Endothelial cell (in vitro differentiated cells): ENCODE measurements at regions not wholly inside any gene's neighbourhood (a gene's known extent, or its start where the extent isn't known, plus 50 kb on each side); places are given as distances from the start of the nearest gene placed in this dataset.

Source experiments
- DNase-seq: peaks from one replicate; pipeline ENCODE4 v3.0.0; 2021; ENCODE audit warnings: low spot score
- H3K27ac Mint-ChIP-seq: one replicate; pipeline ENCODE4 v1.8.0; 2021; ENCODE audit warnings: mixed read lengths, inconsistent platforms; ENCODE audit not compliant: unreplicated experiment
- H3K27me3 Mint-ChIP-seq: one replicate; pipeline ENCODE4 v1.8.0; 2021; ENCODE audit warnings: mild to moderate bottlenecking, moderate library complexity, mixed read lengths, inconsistent platforms; ENCODE audit not compliant: unreplicated experiment
- H3K36me3 Mint-ChIP-seq: one replicate; pipeline ENCODE4 v1.8.0; 2021; ENCODE audit warnings: mild to moderate bottlenecking, low read depth, mixed read lengths, inconsistent platforms; ENCODE audit not compliant: unreplicated experiment
- H3K4me1 Mint-ChIP-seq: one replicate; pipeline ENCODE4 v1.8.0; 2021; ENCODE audit warnings: mild to moderate bottlenecking, mixed read lengths, inconsistent platforms; ENCODE audit not compliant: unreplicated experiment
- H3K4me3 Mint-ChIP-seq: one replicate; pipeline ENCODE4 v1.8.0; 2021; ENCODE audit warnings: mild to moderate bottlenecking, mixed read lengths, inconsistent platforms; ENCODE audit not compliant: unreplicated experiment
- H3K9me3 Mint-ChIP-seq: one replicate; pipeline ENCODE4 v1.8.0; 2021; ENCODE audit warnings: mixed read lengths, inconsistent platforms; ENCODE audit not compliant: unreplicated experiment
- TF ChIP-seq, protein P1 (sequence below): fragments of 200-600 bp; sonication (generic); IDR thresholded peaks from one replicate; pipeline ENCODE4 v1.5.0; 2021; ENCODE audit warnings: antibody characterized with exemption; ENCODE audit not compliant: unreplicated experiment

DNA sequence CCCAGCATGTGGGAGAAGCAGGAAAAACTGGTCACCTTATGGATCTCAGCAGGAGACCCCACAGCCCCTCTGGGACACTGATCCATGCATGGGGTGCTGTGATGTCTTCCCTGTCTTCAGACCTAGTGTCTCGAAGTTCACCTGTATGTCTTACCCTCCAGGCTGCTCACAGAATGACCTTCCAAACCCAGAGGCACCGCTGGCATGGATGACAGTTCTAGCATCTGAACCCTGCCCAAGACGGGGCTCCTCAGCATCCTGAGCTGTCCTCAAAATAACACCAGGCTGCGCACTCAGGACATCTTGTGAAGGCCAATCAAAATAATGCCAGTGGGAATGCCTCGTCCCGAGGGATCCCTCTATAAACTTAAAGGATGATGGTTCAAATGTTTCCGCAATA, 824.9 kb downstream of the TBC1D22A start:
- Mint-ChIP-seq H3K4me1 (no peaks in the 10 kb centered on the region), H3K27me3 (peaks cover 9% of the 10 kb centered on the region), H3K27ac (no peak overlapping the region), H3K9me3 (peaks cover 37% of the 10 kb centered on the region), H3K36me3 (peaks cover 6% of the 10 kb centered on the region), H3K4me3 (no peak overlapping the region)
- TF ChIP-seq, protein P1, sequence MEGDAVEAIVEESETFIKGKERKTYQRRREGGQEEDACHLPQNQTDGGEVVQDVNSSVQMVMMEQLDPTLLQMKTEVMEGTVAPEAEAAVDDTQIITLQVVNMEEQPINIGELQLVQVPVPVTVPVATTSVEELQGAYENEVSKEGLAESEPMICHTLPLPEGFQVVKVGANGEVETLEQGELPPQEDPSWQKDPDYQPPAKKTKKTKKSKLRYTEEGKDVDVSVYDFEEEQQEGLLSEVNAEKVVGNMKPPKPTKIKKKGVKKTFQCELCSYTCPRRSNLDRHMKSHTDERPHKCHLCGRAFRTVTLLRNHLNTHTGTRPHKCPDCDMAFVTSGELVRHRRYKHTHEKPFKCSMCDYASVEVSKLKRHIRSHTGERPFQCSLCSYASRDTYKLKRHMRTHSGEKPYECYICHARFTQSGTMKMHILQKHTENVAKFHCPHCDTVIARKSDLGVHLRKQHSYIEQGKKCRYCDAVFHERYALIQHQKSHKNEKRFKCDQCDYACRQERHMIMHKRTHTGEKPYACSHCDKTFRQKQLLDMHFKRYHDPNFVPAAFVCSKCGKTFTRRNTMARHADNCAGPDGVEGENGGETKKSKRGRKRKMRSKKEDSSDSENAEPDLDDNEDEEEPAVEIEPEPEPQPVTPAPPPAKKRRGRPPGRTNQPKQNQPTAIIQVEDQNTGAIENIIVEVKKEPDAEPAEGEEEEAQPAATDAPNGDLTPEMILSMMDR: no peak
- no peak for DNase-seq

- Mint-ChIP-seq H3K4me3 (no peak overlapping the region), H3K9me3 (peaks cover 37% of the 10 kb centered on the region), H3K36me3 (peaks cover 6% of the 10 kb centered on the region), H3K27me3 (peaks cover 9% of the 10 kb centered on the region), H3K27ac (no peak overlapping the region), H3K4me1 (no peaks in the 10 kb centered on the region)
- no peak for DNase-seq
- TF ChIP-seq, protein P1: no peak
These were observed 824.5 kb downstream of the TBC1D22A start for GRCh38 chr22:47586946-47587345.

DNA sequence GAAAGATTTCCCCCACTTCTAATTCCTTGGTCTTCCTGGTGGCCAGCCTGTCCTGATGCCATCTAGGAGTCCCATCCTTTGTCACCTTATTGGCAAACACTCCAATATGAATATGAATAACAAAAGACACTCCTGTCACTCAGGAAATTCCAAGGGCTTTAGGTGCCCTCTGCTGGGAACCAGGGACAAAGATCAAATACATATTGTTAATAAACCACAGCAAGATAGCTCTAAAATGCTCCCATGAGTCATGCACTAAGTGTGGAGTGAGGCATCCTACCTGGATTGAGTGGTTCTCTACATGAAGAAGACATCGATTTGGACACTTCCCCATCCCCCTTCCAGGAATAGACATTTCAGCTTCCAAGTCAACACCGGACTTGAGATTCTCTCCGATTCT, 823.6 kb downstream of the TBC1D22A start:
- H3K27me3 Mint-ChIP-seq: peaks cover 8% of the 10 kb centered on the region
- H3K9me3 Mint-ChIP-seq: peaks cover 37% of the 10 kb centered on the region
- H3K4me1 Mint-ChIP-seq: no peaks in the 10 kb centered on the region
- no peak overlapping the region for H3K27ac Mint-ChIP-seq
- H3K4me3 Mint-ChIP-seq: no peak overlapping the region
- peaks cover 6% of the 10 kb centered on the region for H3K36me3 Mint-ChIP-seq
- TF ChIP-seq, protein P1: no peak
- no peak for DNase-seq

GRCh38 chr22:47583959-47584562, 821.6 kb downstream of the TBC1D22A start:
- Mint-ChIP-seq H3K4me1 (no peaks in the 10 kb centered on the region), H3K9me3 (peaks cover 30% of the 10 kb centered on the region), H3K27ac (no peak overlapping the region), H3K27me3 (peaks cover 3% of the 10 kb centered on the region), H3K4me3 (no peak overlapping the region), H3K36me3 (peaks cover 3% of the 10 kb centered on the region)
- TF ChIP-seq, protein P1: no peak
- no peak for DNase-seq

GRCh38 chr22:47582067-47582466, 819.6 kb downstream of the TBC1D22A start:
- H3K4me1 Mint-ChIP-seq: no peaks in the 10 kb centered on the region
- no peak overlapping the region for H3K4me3 Mint-ChIP-seq
- DNase-seq: no peak
- peaks cover 23% of the 10 kb centered on the region for H3K9me3 Mint-ChIP-seq
- TF ChIP-seq, protein P1: no peak
- H3K36me3 Mint-ChIP-seq: no peaks in the 10 kb centered on the region
- H3K27me3 Mint-ChIP-seq: no peaks in the 10 kb centered on the region
- no peak overlapping the region for H3K27ac Mint-ChIP-seq
